ENCODE measurements at regions not wholly inside any gene's neighbourhood (a gene's known extent, or its start where the extent isn't known, plus 50 kb on each side); places are given as distances from the start of the nearest gene placed in this dataset.

- no peak for TF ChIP-seq POLR2A (IDR thresholded peaks at IDR 0.05)
- TF ChIP-seq, protein P1, sequence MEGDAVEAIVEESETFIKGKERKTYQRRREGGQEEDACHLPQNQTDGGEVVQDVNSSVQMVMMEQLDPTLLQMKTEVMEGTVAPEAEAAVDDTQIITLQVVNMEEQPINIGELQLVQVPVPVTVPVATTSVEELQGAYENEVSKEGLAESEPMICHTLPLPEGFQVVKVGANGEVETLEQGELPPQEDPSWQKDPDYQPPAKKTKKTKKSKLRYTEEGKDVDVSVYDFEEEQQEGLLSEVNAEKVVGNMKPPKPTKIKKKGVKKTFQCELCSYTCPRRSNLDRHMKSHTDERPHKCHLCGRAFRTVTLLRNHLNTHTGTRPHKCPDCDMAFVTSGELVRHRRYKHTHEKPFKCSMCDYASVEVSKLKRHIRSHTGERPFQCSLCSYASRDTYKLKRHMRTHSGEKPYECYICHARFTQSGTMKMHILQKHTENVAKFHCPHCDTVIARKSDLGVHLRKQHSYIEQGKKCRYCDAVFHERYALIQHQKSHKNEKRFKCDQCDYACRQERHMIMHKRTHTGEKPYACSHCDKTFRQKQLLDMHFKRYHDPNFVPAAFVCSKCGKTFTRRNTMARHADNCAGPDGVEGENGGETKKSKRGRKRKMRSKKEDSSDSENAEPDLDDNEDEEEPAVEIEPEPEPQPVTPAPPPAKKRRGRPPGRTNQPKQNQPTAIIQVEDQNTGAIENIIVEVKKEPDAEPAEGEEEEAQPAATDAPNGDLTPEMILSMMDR (IDR thresholded peaks at IDR 0.05) = no peak
These were observed 409.0 kb downstream of the TECRL start for GRCh38 chr4:64000241-64000640.
